HG03060 (cell line): ENCODE measurements at regions not wholly inside any gene's neighbourhood (a gene's known extent, or its start where the extent isn't known, plus 50 kb on each side); places are given as distances from the start of the nearest gene placed in this dataset.

Source experiments
- ATAC-seq: cut with Tn5 transposase; IDR thresholded peaks from one replicate; pipeline ENCODE4 v1.9.1; 2021; ENCODE audit warnings: low read depth, moderate number of reproducible peaks; ENCODE audit not compliant: unreplicated experiment

DNA sequence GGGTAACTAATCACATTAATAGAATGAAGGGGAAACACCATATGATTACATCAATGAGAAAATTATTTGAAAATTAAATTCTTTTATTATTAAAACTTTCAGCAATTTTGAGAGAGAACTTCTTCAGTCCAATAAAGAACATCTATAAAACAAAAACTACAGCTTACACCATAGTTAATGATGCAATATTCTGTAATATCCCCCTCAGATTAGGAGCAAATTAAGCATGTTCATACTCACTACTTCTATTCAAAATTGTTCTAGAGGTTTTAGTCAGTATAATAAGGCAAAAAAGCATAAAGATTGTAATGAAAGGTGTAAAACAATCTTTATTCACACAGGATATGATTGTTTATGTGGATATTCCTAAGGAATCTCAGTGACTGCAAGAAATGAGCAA, 465.4 kb downstream of the CD109 start:
- no peak for ATAC-seq

- ATAC-seq: no peak
Measured at GRCh38 chr6:74152096-74152675, 456.2 kb downstream of the CD109 start.

DNA sequence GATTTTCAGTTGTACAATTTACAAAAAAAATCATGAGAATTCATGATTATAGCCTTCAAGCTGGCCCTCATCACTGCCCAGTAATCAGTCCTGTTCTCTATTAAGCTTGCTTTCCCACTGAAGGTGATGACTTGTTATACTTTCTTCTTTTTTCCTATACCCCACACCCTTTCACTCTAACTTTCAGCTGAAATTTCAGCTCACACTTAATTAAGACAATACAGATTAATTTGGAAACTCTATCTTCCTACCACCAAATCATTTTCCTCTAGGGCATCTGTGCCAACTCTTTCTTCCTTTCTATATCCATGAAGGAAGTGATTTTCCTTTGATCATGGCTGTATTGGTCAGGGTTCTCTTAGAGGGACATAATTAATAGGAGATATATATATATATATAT, 449.9 kb downstream of the CD109 start:
- no peak for ATAC-seq

- no peak for ATAC-seq
Measured at GRCh38 chr6:74137911-74138310, 441.9 kb downstream of the CD109 start.

- no peak for ATAC-seq
Measured at GRCh38 chr6:74134327-74134726, 438.3 kb downstream of the CD109 start.

DNA sequence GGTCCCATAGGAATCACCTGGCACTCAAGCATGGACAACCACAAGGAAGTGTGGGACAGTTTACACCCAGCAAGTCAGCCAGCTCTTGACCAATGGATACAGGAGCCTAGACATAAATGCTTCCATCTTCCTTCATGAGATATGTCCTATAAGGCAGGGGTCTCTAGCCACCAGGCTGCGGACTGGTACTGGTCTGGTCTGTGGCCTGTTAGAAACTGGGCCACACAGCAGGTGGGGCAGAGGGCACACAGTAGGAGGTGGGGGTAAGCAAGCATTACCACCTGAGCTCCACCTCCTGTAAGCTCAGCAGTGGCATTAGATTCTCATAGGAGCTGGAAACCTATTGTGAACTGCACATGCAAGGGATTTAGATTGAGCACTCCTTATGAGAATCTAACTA, 437.1 kb downstream of the CD109 start:
- ATAC-seq: no peak

DNA sequence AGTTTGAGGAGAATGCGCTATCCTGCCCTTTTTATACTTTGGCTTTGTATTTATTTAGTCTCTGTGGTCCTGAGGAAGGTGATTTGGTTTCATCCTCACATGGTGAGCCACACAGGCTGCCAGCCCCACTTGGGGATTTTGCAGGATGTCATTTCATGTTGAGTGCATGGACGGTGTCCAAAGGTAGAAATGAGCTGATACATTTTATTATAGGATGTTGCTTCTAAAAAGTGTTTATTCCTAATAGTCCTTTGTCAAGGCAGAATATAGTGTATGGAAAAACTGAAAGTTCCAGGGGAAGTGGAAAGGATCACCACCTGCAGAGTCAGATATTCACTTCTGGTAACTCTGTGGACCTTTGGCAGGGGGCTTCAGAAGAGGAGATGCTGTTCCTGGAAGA, 434.6 kb downstream of the CD109 start:
- ATAC-seq: no peak

GRCh38 chr6:74128536-74128935, 432.5 kb downstream of the CD109 start:
- no peak for ATAC-seq

DNA sequence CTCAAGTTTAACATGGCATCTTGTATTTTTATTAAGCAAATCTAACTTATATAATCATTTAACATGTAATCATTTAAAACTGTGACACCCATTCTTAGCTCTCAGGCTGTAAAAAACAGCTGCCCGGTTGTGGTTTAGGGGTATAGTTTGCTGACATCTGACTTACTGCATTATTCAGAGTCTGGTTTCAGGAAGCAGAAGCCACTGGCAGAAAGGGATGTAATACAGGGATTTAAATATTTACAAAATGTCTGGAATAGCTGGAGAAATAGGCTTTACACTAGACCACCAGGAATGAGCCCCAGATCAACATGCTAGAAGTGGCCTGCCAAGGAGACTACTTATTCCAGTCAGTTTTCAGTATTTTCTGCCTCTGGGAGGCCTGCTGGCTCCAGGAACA, 421.1 kb downstream of the CD109 start:
- no peak for ATAC-seq

DNA sequence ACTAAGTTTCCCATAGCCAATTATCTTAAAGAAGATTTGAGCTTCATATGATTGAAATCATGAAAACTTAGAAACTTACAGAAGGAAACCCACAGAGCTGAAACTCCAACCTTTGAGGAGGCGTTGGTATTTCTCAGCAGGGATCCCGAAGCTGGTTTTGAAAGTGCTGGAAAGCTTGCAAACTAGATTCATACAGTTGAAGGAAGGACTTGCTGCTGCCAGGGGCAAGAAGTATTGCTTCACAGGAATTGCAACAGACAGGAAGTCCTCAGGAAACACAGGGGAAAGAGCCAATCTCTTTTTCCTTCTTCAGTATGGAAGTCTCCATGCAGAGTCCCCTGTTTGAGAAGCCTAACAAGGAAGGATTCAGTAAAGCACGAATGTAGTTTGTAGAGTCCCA, 419.7 kb downstream of the CD109 start:
- ATAC-seq: no peak

GRCh38 chr6:74114428-74114827, 418.4 kb downstream of the CD109 start:
- ATAC-seq: no peak

- ATAC-seq: no peak
Measured at GRCh38 chr6:74113901-74114300, 417.9 kb downstream of the CD109 start.

DNA sequence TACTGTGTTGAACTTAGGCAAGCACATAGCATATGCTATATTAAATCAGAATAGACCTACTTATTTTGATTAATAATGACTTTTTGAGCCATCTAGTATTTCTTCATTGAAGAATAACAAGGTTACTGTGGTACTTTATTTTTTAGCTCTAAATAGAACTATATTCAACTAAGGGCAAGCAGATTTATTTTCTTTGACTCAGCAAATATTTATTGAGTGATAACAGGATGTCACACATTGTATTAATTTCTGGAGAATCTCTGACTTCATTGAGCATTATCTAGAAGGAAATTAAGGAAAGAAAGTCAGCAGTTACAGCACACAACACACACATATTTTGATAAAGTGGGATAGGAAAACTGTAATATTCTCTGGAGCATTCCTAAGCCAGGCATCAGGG, 407.4 kb downstream of the CD109 start:
- ATAC-seq: no peak

GRCh38 chr6:74100719-74101287, 404.8 kb downstream of the CD109 start:
- no peak for ATAC-seq

- ATAC-seq: no peak
Measured at GRCh38 chr6:74096329-74096728, 400.3 kb downstream of the CD109 start.

DNA sequence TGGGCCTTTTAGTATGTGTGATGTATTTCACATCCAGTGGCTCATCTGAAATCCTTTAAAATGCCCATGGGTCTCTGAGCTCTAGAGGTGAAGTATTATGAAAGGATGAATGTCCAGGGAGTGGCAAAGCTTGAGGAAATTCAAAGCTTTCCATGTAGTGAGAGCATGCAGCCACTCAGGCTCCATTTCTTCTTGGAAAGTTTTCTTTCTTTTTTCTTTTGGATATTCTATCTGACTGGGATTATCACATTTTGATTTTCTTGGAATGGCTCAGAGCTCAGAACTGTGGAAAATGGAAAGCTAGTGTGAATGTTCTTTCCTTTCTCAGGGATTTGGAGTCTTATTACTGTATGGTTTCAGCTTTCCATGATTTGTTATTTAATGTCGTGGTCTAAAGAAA, 397.4 kb downstream of the CD109 start:
- ATAC-seq: no peak

- no peak for ATAC-seq
Measured at GRCh38 chr6:74091794-74092157, 395.8 kb downstream of the CD109 start.

DNA sequence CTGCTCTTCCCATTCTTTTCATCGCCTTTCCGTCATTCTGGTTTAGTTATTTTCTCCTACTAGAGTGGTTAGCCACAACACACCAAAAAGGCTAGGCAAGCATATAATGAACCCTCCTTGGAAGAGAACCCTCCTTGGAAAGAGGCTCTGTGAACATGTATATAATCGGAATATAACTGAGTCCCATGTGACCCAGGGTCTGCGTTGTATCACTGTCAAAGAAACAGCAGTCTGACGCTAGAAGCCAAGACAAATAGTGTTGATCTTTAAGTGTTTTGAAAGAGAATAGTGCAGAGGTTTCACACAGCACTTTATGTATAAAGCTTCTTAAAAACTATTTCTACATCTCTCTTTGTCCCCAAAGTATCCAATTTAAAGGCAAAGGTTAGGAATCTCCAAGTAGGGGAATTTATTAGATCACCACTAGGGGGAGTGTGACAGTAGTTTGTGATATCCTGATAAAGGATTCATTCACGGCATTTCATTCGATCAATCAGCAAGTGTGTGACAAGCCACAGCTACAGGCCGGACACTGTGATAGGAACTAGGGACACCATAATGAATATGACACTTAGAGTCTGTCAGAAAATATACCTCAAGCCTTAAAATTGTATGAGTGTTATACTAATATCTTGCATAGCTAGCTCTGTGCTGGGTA, 395.3 kb downstream of the CD109 start:
- no peak for ATAC-seq

GRCh38 chr6:74087899-74088298, 391.9 kb downstream of the CD109 start:
- no peak for ATAC-seq

GRCh38 chr6:74075896-74076295, 379.9 kb downstream of the CD109 start:
- no peak for ATAC-seq

GRCh38 chr6:74075323-74075722, 379.3 kb downstream of the CD109 start:
- no peak for ATAC-seq

- ATAC-seq: no peak
Measured at GRCh38 chr6:74074645-74075044, 378.6 kb downstream of the CD109 start.
